Ishikawa (cell line): ENCODE measurements at regions not wholly inside any gene's neighbourhood (a gene's known extent, or its start where the extent isn't known, plus 50 kb on each side); places are given as distances from the start of the nearest gene placed in this dataset.

Experiments used
- CEBPB ChIP-seq: IDR thresholded peaks from 2 replicates; pipeline ENCODE4 v1.6.1; 2012
- CREB1 ChIP-seq: IDR thresholded peaks from 2 replicates; pipeline ENCODE4 v1.6.1; 2012; ENCODE audit warnings: low read depth
- EGR1 ChIP-seq: IDR thresholded peaks from 2 replicates; pipeline ENCODE4 v1.6.1; 2012
- EP300 ChIP-seq: IDR thresholded peaks from 2 replicates; pipeline ENCODE4 v1.6.1; 2012; ENCODE audit warnings: borderline replicate concordance
- MAX ChIP-seq: IDR thresholded peaks from 2 replicates; pipeline ENCODE4 v1.6.1; 2012
- NFIC ChIP-seq: IDR thresholded peaks from 2 replicates; pipeline ENCODE4 v1.6.1; 2012
- RAD21 ChIP-seq: IDR thresholded peaks from 2 replicates; pipeline ENCODE4 v1.6.1; 2012; ENCODE audit warnings: low read depth
- REST ChIP-seq: IDR thresholded peaks from 2 replicates; pipeline ENCODE4 v1.6.1; 2012; ENCODE audit warnings: low read depth, mild to moderate bottlenecking
- TAF1 ChIP-seq: IDR thresholded peaks from 2 replicates; pipeline ENCODE4 v1.6.1; 2012; ENCODE audit warnings: low read depth, mild to moderate bottlenecking
- YY1 ChIP-seq: IDR thresholded peaks from 2 replicates; pipeline ENCODE4 v1.6.1; 2012; ENCODE audit warnings: low read depth
- ZBTB7A ChIP-seq: IDR thresholded peaks from 2 replicates; pipeline ENCODE4 v1.6.1; 2012; ENCODE audit warnings: low read depth

- TF ChIP-seq TAF1 (no peak), YY1 (no peak), NFIC (no peak), CREB1 (no peak), EP300 (no peak), REST (no peak), MAX (no peak), ZBTB7A (no peak), RAD21 (no peak), CEBPB (no peak), EGR1 (no peak)
These were observed 1632.3 kb downstream of the MAT2B start for GRCh38 chr5:165137701-165138100.
